Spleen (tissue), 7 donors: ENCODE measurements at regions not wholly inside any gene's neighbourhood (a gene's known extent, or its start where the extent isn't known, plus 50 kb on each side); places are given as distances from the start of the nearest gene placed in this dataset.

ENCODE experiments used
- CTCF ChIP-seq, 11 experiments: fragments of 200-600 bp in 7 of 11; fragments of 450-650 bp in 4 of 11; sonication (generic) in 4 of 11; IDR thresholded peaks in 8 of 11; conservative IDR thresholded peaks in 3 of 11; 1 replicate in 7 of 11; 2 replicates in 4 of 11; pipeline versions ENCODE4 v1.4.0 to v1.8.0; 2016 to 2021; ENCODE audit warnings: antibody characterized with exemption in 11 of 11, inconsistent platforms in 4 of 11, mild to moderate bottlenecking in 1 of 11
- POLR2AphosphoS5 ChIP-seq, 3 donors: sonication (generic); formaldehyde crosslinking; IDR thresholded peaks; one replicate each; pipeline ENCODE4 v1.5.1; 2017; ENCODE audit warnings: antibody characterized with exemption in 3 of 3
- donor health status: DM: no; HTN: no; CAD: no; lungs with moderate emphysema.
- donor health status: DM: no; HTN: no; CAD: no.
- donor health status: DM: no; HTN: no; CAD: no.

DNA sequence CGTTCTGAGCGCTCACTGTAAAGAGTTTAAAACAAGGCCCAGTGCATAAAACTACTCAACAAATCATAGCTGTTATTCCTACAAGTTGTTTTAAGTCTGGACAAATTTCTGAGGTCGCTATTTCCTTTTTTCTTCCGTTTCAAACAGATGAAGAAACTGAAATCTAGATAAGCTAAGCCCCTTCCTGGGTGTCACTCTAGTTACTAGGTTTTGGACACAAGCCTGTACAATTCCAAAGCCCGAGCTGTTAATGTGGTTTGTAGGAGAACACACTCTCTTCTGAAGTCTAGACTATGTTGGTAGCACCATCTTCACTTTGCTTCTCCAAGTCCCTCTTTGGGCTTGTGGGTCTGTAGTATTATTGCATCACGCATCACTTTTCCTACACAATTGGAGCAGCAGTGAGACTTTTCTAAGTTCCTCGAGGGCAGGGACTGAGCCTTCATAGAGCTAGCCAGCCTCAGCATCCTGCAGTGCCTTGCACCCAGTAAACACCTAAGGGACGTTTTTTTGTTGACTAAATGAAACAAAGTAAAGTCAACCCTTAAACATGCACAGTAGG, 142.6 kb upstream of the PROK2 start:
- no peak for TF ChIP-seq CTCF (IDR thresholded peaks at IDR 0.05 in 8 of 11, conservative IDR thresholded peaks at IDR 0.05 in 3 of 11)
- no peak for TF ChIP-seq POLR2AphosphoS5 (IDR thresholded peaks at IDR 0.05)
